H1 (cell line): ENCODE measurements at regions not wholly inside any gene's neighbourhood (a gene's known extent, or its start where the extent isn't known, plus 50 kb on each side); places are given as distances from the start of the nearest gene placed in this dataset.

Experiments
- CTCF ChIA-PET: fragments of 300-600 bp; sonication (Branson Sonifier 250); formaldehyde crosslinking; loops from one replicate; lab custom pipeline; 2021; ENCODE audit not compliant: partially characterized antibody; lab: Charles Lee
- POLR2A ChIA-PET: fragments of 300-600 bp; sonication (Branson Sonifier 250); formaldehyde crosslinking; loops from one replicate; lab custom pipeline; 2021; ENCODE audit warnings: inconsistent platforms; ENCODE audit not compliant: partially characterized antibody; lab: Charles Lee
- DNase-seq, 2 experiments: peaks; one replicate each; pipeline versions ENCODE4 v3.0.0 to v3.0.0-alpha.2; 2010 to 2022; ENCODE audit warnings: low spot score in 2 of 2, low read depth in 1 of 2, mixed read lengths in 1 of 2
- FAIRE-seq: peaks from 2 replicates; lab custom pipeline; 2011; peaks lifted over from hg19 to GRCh38; lab: Jason Lieb, UNC
- H2AFZ ChIP-seq: 2 replicates; pipeline ENCODE4 v1.8.1; 2012; ENCODE audit warnings: low read length, inconsistent platforms
- H2AK5ac ChIP-seq: 2 replicates; pipeline ENCODE4 v1.6.1; 2013; ENCODE audit warnings: low read depth, low read length
- H2BK120ac ChIP-seq: replicated peaks from 2 replicates; pipeline ENCODE3; 2013; ENCODE audit warnings: low read depth, low read length, inconsistent platforms
- H2BK12ac ChIP-seq: 2 replicates; pipeline ENCODE4 v1.6.1; 2013; ENCODE audit warnings: low read depth, low read length
- H2BK15ac ChIP-seq: 2 replicates; pipeline ENCODE4 v1.6.1; 2013; ENCODE audit warnings: low read length
- H2BK20ac ChIP-seq: 2 replicates; pipeline ENCODE4 v1.6.1; 2013; ENCODE audit warnings: low read length
- H2BK5ac ChIP-seq: 2 replicates; pipeline ENCODE4 v1.6.1; 2013; ENCODE audit warnings: low read depth, low read length
- H3K14ac ChIP-seq: 2 replicates; pipeline ENCODE4 v1.6.1; 2013; ENCODE audit warnings: inconsistent platforms; ENCODE audit not compliant: insufficient read length
- H3K18ac ChIP-seq: 2 replicates; pipeline ENCODE4 v1.6.1; 2013; ENCODE audit warnings: low read length; ENCODE audit errors: extremely low read depth
- H3K23ac ChIP-seq: 2 replicates; pipeline ENCODE4 v1.6.1; 2013; ENCODE audit warnings: inconsistent platforms; ENCODE audit not compliant: insufficient read length
- H3K23me2 ChIP-seq: 2 replicates; pipeline ENCODE4 v1.6.1; 2013; ENCODE audit warnings: low read depth, low read length
- H3K27ac ChIP-seq: 2 replicates; pipeline ENCODE4 v1.6.1; 2011; ENCODE audit warnings: low read depth, low read length, inconsistent platforms
- H3K27me3 ChIP-seq, 4 experiments: replicated peaks in 1 of 4; 1 replicate in 1 of 4; 2 replicates in 3 of 4; pipeline versions ENCODE4 v1.6.1 to v1.8.1; 2011 to 2013; ENCODE audit warnings: low read length in 3 of 4, mild to moderate bottlenecking in 3 of 4, inconsistent platforms in 2 of 4, mixed read lengths in 2 of 4, moderate library complexity in 1 of 4; ENCODE audit not compliant: control insufficient read depth in 3 of 4, insufficient read depth in 3 of 4; ENCODE audit errors: extremely low read depth in 1 of 4
- H3K36me3 ChIP-seq, 4 experiments: 2 replicates each; pipeline versions ENCODE4 v1.6.1 to v1.8.1; 2011 to 2013; ENCODE audit warnings: mild to moderate bottlenecking in 4 of 4, low read length in 3 of 4, moderate library complexity in 2 of 4, control low read depth in 1 of 4, inconsistent platforms in 1 of 4; ENCODE audit not compliant: insufficient read depth in 4 of 4, control insufficient read depth in 2 of 4
- H3K4ac ChIP-seq: replicated peaks from 2 replicates; pipeline ENCODE3; 2013; ENCODE audit warnings: low read length, low read depth, mixed read lengths, inconsistent platforms; ENCODE audit not compliant: insufficient read length
- H3K4me1 ChIP-seq, 4 experiments: replicated peaks in 1 of 4; 1 replicate in 1 of 4; 2 replicates in 3 of 4; pipeline versions ENCODE4 v1.6.1 to v1.8.1; 2011 to 2013; ENCODE audit warnings: low read length in 3 of 4, inconsistent platforms in 2 of 4, mixed read lengths in 1 of 4; ENCODE audit not compliant: insufficient read depth in 4 of 4, control insufficient read depth in 3 of 4
- H3K4me2 ChIP-seq, 2 experiments: 2 replicates each; pipeline versions ENCODE4 v1.6.1 to v1.8.1; 2011 to 2013; ENCODE audit warnings: low read depth in 2 of 2, low read length in 2 of 2, control low read depth in 1 of 2, inconsistent platforms in 1 of 2, mild to moderate bottlenecking in 1 of 2; ENCODE audit not compliant: insufficient read depth in 1 of 2
- H3K4me3 ChIP-seq, 4 experiments: fragments of 200-600, 300-600 bp in 1 of 4; sonication (generic), shearing (Covaris generic), sonication (Bioruptor Twin) in 1 of 4; 2 replicates each; pipeline versions ENCODE4 v1.5.1 to v1.8.1; 2011 to 2016; ENCODE audit warnings: low read length in 4 of 4, low read depth in 3 of 4, control low read depth in 2 of 4, inconsistent platforms in 2 of 4, mild to moderate bottlenecking in 2 of 4, mixed read lengths in 1 of 4, moderate library complexity in 1 of 4; ENCODE audit not compliant: insufficient read depth in 2 of 4; ENCODE audit errors: extremely low read depth in 1 of 4
- H3K56ac ChIP-seq: replicated peaks from 2 replicates; pipeline ENCODE3; 2013; ENCODE audit warnings: low read depth, mild to moderate bottlenecking, mixed read lengths, low read length, inconsistent platforms; ENCODE audit not compliant: insufficient read length
- H3K79me1 ChIP-seq: 2 replicates; pipeline ENCODE4 v1.6.1; 2013; ENCODE audit warnings: low read depth, low read length, control low read depth
- H3K79me2 ChIP-seq, 2 experiments: 2 replicates each; pipeline versions ENCODE4 v1.6.1 to v1.8.1; 2012 to 2013; ENCODE audit warnings: low read length in 2 of 2, mild to moderate bottlenecking in 2 of 2, inconsistent platforms in 1 of 2; ENCODE audit not compliant: insufficient read depth in 2 of 2, control insufficient read depth in 1 of 2
- H3K9ac ChIP-seq, 4 experiments: replicated peaks in 1 of 4; 1 replicate in 1 of 4; 2 replicates in 3 of 4; pipeline versions ENCODE4 v1.6.1 to v1.8.1; 2011 to 2013; ENCODE audit warnings: low read depth in 3 of 4, low read length in 3 of 4, control low read depth in 2 of 4, mild to moderate bottlenecking in 2 of 4, moderate library complexity in 2 of 4, inconsistent platforms in 1 of 4; ENCODE audit errors: extremely low read depth in 1 of 4
- H3K9me3 ChIP-seq, 2 experiments: 2 replicates each; pipeline versions ENCODE4 v1.6.1 to v1.8.1; 2012 to 2013; ENCODE audit warnings: mild to moderate bottlenecking in 2 of 2, moderate library complexity in 2 of 2, control low read depth in 1 of 2, inconsistent platforms in 1 of 2, low read depth in 1 of 2, low read length in 1 of 2, mixed read lengths in 1 of 2; ENCODE audit not compliant: insufficient read depth in 2 of 2
- H4K20me1 ChIP-seq, 2 experiments: replicated peaks in 1 of 2; 2 replicates each; pipeline versions ENCODE3 to v1.8.1; 2011 to 2013; ENCODE audit warnings: inconsistent platforms in 2 of 2, low read length in 2 of 2, mild to moderate bottlenecking in 1 of 2; ENCODE audit not compliant: insufficient read depth in 2 of 2, control insufficient read depth in 1 of 2
- H4K5ac ChIP-seq: 2 replicates; pipeline ENCODE4 v1.6.1; 2013; ENCODE audit warnings: low read length, low read depth, mixed read lengths, inconsistent platforms; ENCODE audit not compliant: insufficient read length
- H4K8ac ChIP-seq: 2 replicates; pipeline ENCODE4 v1.8.0; 2013; ENCODE audit warnings: mild to moderate bottlenecking, moderate library complexity, low read length, inconsistent platforms; ENCODE audit not compliant: insufficient read depth; ENCODE audit errors: extremely low read depth
- H4K91ac ChIP-seq: replicated peaks from 2 replicates; pipeline ENCODE3; 2013; ENCODE audit warnings: low read length, mixed read lengths, inconsistent platforms; ENCODE audit not compliant: insufficient read length
- BACH1 ChIP-seq: IDR thresholded peaks from 2 replicates; pipeline ENCODE4 v1.6.1; 2012; ENCODE audit warnings: low read length, improper control_type of control experiment
- CREB1 ChIP-seq: IDR thresholded peaks from 2 replicates; pipeline ENCODE4 v1.6.1; 2012; ENCODE audit warnings: inconsistent platforms
- JUND ChIP-seq: IDR thresholded peaks from 2 replicates; pipeline ENCODE4 v1.6.1; 2011; ENCODE audit warnings: mild to moderate bottlenecking, improper control_type of control experiment, low read length
- RAD21 ChIP-seq, 2 experiments: IDR thresholded peaks in 1 of 2; conservative IDR thresholded peaks in 1 of 2; 2 replicates each; pipeline ENCODE4 v1.6.1; 2011; ENCODE audit warnings: low read depth in 2 of 2, low read length in 2 of 2, improper control_type of control experiment in 1 of 2, inconsistent platforms in 1 of 2, mild to moderate bottlenecking in 1 of 2, moderate library complexity in 1 of 2
- SAP30 ChIP-seq: fragments of 300-600 bp; sonication (generic); IDR thresholded peaks from 2 replicates; pipeline ENCODE4 v1.7.1; 2012; ENCODE audit warnings: low read length, moderate library complexity, mild to moderate bottlenecking, inconsistent platforms; ENCODE audit not compliant: insufficient read depth, insufficient replicate concordance
- SP1 ChIP-seq: IDR thresholded peaks from 2 replicates; pipeline ENCODE4 v1.6.1; 2011; ENCODE audit warnings: low read depth, low read length
- TAF1 ChIP-seq: IDR thresholded peaks from 2 replicates; pipeline ENCODE4 v1.6.1; 2011; ENCODE audit warnings: mild to moderate bottlenecking, low read depth, low read length
- YY1 ChIP-seq: IDR thresholded peaks from 2 replicates; pipeline ENCODE4 v1.6.1; 2011; ENCODE audit warnings: low read depth, mild to moderate bottlenecking, low read length
- WGBS, 2 experiments: shearing (Covaris generic) in 1 of 2; methylation state at CpG; one replicate each; pipeline versions ENCODE4 v1.1.6 to v1.1.7; 2013 to 2015; ENCODE audit warnings: low lambda C conversion rate in 2 of 2, mixed read lengths in 2 of 2, inconsistent platforms in 1 of 2, low coverage in 1 of 2, missing lambda C conversion rate in 1 of 2; ENCODE audit not compliant: insufficient replicate concordance in 2 of 2, insufficient coverage in 1 of 2, insufficient read length in 1 of 2; ENCODE audit errors: extremely low coverage in 1 of 2, missing lambda C conversion rate in 1 of 2; 5-methylcytosine and 5-hydroxymethylcytosine counted together
- TF ChIP-seq, protein P1 (sequence below), 3 experiments: IDR thresholded peaks; 1 replicate in 2 of 3; 2 replicates in 1 of 3; pipeline versions ENCODE4 v1.5.1 to v1.6.1; 2011; ENCODE audit warnings: low read length in 3 of 3, mild to moderate bottlenecking in 3 of 3, inconsistent platforms in 2 of 3, low read depth in 1 of 3, moderate library complexity in 1 of 3; ENCODE audit not compliant: insufficient read depth in 1 of 3; ENCODE audit errors: control extremely low read depth in 1 of 3

DNA sequence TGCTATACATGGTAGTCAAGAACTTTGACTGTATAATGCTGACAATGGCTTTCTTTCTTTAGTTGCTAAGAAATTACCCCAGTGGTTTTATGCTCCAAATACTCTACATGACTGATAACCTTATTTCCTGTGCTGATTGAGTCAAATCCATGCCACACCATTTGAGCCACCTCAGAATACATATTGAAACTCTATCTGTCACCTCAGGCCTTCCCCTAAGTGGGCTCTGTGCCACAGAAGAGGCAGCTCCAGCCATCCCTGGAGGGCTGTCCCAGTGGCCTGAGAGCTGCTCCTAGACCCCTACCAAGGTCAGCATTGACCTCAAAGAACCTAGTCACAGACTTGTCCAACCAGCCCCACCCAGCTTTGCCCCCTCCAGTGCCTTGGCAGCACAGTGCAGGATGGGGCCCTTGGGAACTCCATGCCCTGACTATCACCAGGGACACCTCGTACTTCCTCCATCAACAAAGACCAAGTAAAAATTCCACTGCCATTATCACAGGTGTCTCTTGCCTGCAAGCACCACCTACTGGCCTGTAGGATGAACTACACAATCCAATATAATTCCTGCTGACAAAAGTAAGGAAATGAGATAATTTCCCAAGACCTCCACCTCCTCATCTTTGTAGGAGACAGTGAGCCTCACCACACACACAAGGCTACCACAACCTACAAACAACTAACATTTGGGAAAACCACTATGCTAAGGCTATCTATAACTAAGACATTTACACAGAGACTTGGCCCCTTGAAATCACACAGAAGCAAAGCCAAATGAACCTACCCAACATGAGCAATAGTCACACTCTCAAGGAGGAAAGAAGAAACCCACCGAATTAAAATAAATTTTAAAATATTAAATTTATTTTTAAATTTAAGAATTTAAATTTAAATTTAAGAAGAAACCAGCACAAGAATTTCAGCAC is 239.9 kb downstream of the NKX6-1 start:
- Histone ChIP-seq H3K4me1 (no peaks in the 10 kb centered on the region; a peak in 1 of 7 replicates), H2AFZ (peak overlapping the region; percentile 54; the same call in 1 of the 2 replicates), H2BK20ac (no peak overlapping the region), H4K20me1 (no peaks in the 10 kb centered on the region), H3K14ac (no peak overlapping the region), H3K9me3 (no peaks in the 10 kb centered on the region), H4K8ac (no peak overlapping the region), H3K79me2 (no peaks in the 10 kb centered on the region), H3K18ac (peak overlapping the region; percentile 75; the same call in 1 of the 2 replicates), H3K27ac (no peak overlapping the region), H3K79me1 (no peaks in the 10 kb centered on the region), H3K4me3 (no peak overlapping the region), H4K5ac (no peak overlapping the region), H2AK5ac (no peak overlapping the region), H3K36me3 (no peaks in the 10 kb centered on the region), H2BK15ac (no peak overlapping the region), H3K23ac (no peak overlapping the region), H2BK12ac (no peak overlapping the region), H3K4me2 (no peak overlapping the region), H4K91ac (peak overlapping the region; percentile 63), H2BK120ac (no peak overlapping the region), H3K4ac (no peak overlapping the region), H3K9ac (no peak overlapping the region), H3K23me2 (0 out of 2 replicates have a peak, but pooled peaks cover 1% of the 10 kb centered on the region), H2BK5ac (no peak overlapping the region; the same call in 1 of the 2 replicates), H3K56ac (no peak overlapping the region), H3K27me3 (no peaks in the 10 kb centered on the region)
- DNase-seq (peak in 1 of 2 experiments; percentile 50), FAIRE-seq (peak; percentile 90)
- POLR2A ChIA-PET: no interaction called here
- WGBS, 2 experiments: 73% methylated on average over 2 of the region's 2 CpGs; no CpG with 5 or more reads in 1 of the 2 experiments
- CTCF ChIA-PET: interaction anchor here (0.6 to 2.2 kb wide), 28 partner anchors 8 to 615 kb away, joined by 3 to 11 read pairs (median 4); no protein-coding TSS in a partner anchor
- no peak for TF ChIP-seq SAP30
- TF ChIP-seq TAF1: no peak
- TF ChIP-seq YY1: peak; percentile 79; the same call in 1 of the 2 replicates
- no peak for TF ChIP-seq BACH1
- peak; percentile 84 to 90 for TF ChIP-seq RAD21 (IDR thresholded peaks at IDR 0.05 in 1 of 2, conservative IDR thresholded peaks at IDR 0.05 in 1 of 2; ENCODE audit: low read depth in 2 of 2, low read length in 2 of 2)
- TF ChIP-seq, protein P1, sequence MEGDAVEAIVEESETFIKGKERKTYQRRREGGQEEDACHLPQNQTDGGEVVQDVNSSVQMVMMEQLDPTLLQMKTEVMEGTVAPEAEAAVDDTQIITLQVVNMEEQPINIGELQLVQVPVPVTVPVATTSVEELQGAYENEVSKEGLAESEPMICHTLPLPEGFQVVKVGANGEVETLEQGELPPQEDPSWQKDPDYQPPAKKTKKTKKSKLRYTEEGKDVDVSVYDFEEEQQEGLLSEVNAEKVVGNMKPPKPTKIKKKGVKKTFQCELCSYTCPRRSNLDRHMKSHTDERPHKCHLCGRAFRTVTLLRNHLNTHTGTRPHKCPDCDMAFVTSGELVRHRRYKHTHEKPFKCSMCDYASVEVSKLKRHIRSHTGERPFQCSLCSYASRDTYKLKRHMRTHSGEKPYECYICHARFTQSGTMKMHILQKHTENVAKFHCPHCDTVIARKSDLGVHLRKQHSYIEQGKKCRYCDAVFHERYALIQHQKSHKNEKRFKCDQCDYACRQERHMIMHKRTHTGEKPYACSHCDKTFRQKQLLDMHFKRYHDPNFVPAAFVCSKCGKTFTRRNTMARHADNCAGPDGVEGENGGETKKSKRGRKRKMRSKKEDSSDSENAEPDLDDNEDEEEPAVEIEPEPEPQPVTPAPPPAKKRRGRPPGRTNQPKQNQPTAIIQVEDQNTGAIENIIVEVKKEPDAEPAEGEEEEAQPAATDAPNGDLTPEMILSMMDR (IDR thresholded peaks at IDR 0.05; ENCODE audit: control extremely low read depth in 1 of 3, insufficient read depth in 1 of 3, low read depth in 1 of 3, low read length in 3 of 3): peak in 2 of 3 experiments; percentile 79 to 83; a peak in 3 of 4 replicates
- 0 out of 2 replicates have a peak, but pooled peaks have one; percentile 32 for TF ChIP-seq JUND
- TF ChIP-seq SP1: no peak
- 0 out of 2 replicates have a peak, but pooled peaks have one; percentile 27 for TF ChIP-seq CREB1
